ENCODE measurements at regions not wholly inside any gene's neighbourhood (a gene's known extent, or its start where the extent isn't known, plus 50 kb on each side); places are given as distances from the start of the nearest gene placed in this dataset.

DNA sequence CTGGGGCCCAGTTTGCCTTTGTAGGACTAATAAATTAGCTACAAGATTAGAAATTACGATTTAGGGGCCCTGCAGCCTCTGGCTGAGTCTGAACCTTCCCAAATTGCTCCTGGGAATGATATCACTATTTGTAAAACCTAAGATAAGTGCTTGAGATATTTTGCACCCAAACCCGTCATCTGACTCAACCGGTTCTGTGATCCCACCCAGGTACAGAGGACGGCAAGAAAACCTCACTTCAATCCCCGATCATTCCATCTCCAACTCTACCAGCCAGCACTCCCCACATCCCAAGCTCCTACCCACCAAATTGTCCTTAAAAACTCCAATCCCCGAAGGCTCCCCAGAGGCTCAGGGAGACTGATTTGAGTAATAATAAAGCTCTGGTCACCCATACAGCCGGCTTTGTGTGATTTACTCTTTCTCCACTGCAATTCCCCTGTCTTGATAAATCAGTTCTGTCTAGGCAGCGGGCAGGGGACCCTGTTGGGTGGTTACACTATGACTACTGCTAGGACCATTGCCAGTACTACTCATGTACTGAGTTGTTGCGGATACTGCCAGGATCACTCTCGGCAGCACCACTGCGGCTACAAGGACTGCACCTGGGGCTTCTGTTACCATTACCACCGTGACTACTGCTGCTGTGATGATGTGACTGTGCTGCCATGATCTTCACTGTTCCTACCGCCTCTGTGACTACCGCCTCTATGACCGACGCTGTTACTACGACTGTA, 73.1 kb downstream of the IRF8 start:
- no peak overlapping the region for H3K4me2 ChIP-seq
- no peak overlapping the region for H3K27ac Mint-ChIP-seq
- H3K36me3 ChIP-seq = no peaks in the 10 kb centered on the region
- DNase-seq (ENCODE audit: low spot score) = no peak
- TF ChIP-seq EZH2phosphoT487 (IDR thresholded peaks at IDR 0.05) = no peak
- TF ChIP-seq, protein P1, sequence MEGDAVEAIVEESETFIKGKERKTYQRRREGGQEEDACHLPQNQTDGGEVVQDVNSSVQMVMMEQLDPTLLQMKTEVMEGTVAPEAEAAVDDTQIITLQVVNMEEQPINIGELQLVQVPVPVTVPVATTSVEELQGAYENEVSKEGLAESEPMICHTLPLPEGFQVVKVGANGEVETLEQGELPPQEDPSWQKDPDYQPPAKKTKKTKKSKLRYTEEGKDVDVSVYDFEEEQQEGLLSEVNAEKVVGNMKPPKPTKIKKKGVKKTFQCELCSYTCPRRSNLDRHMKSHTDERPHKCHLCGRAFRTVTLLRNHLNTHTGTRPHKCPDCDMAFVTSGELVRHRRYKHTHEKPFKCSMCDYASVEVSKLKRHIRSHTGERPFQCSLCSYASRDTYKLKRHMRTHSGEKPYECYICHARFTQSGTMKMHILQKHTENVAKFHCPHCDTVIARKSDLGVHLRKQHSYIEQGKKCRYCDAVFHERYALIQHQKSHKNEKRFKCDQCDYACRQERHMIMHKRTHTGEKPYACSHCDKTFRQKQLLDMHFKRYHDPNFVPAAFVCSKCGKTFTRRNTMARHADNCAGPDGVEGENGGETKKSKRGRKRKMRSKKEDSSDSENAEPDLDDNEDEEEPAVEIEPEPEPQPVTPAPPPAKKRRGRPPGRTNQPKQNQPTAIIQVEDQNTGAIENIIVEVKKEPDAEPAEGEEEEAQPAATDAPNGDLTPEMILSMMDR (IDR thresholded peaks at IDR 0.05) = no peak
- no peak for TF ChIP-seq EZH2 (IDR thresholded peaks at IDR 0.05)
- H3K4me1 ChIP-seq = peaks cover 7% of the 10 kb centered on the region
- H3K36me3 Mint-ChIP-seq = no peaks in the 10 kb centered on the region
- no peaks in the 10 kb centered on the region for H3K9me3 ChIP-seq (ENCODE audit: low read depth)
- H3F3A ChIP-seq (ENCODE audit: low read depth) = peaks cover 4% of the 10 kb centered on the region
- H3K27me3 Mint-ChIP-seq (ENCODE audit: insufficient read depth, low read depth) = peaks cover 25% of the 10 kb centered on the region
- no peak overlapping the region for H3K9ac ChIP-seq
- no peak overlapping the region for H3K27ac ChIP-seq
- H4K20me1 ChIP-seq (ENCODE audit: low read depth) = no peaks in the 10 kb centered on the region
- no peak overlapping the region for H3K4me3 ChIP-seq
- no peak overlapping the region for H2AFZ ChIP-seq (replicated peaks)
- no peaks in the 10 kb centered on the region for H3K79me2 ChIP-seq (ENCODE audit: low read depth)
- no peak overlapping the region for H3K4me3 Mint-ChIP-seq
- H3K4me1 Mint-ChIP-seq = peaks cover 16% of the 10 kb centered on the region
- H3K27me3 ChIP-seq = no peaks in the 10 kb centered on the region
- peaks cover 10% of the 10 kb centered on the region for H3K9me3 Mint-ChIP-seq

DNA sequence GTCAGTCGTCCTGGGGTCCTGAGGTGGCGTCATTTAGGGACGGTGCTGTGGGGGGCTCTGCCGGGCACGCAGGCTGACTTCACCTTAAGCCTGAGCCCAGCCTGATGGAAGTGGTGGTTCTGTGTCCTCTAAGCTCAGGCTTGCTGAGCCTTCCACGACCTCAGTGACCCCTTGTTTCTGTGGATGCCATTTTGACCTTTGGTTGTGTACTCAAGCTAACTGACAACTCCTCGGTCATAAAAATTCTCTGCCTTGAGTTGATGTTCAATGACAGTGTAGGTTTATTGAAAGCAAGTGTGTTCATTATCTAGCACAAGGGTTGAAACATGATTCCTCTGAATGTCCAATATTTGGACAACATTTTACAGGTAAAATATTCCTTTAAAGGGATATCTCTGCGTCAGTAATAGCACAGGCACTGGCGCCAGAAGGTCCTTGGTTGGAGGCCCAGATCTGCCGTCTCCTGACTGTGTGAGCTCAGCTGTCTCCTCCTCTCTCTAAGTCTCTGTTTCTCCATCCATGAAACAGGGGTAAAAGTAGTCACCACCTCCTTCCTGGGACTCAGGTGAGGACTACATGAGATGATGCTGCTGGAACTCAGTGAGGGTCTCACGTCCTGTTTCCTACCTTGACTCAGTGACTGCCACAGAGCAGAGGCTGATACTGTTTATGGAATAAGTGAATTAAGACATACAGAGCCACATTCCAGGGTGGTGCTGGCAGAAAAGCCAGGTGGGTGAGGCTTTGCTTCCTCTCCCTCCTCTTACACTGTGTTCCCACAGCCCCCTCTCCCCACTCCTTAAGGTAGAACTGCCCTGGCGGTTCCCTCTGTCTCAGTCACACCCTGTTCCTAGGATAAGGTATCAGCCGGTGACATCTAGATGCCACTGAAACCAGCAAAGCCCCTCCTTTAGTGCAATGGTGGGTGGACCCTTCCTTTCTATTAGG, 75.7 kb downstream of the IRF8 start:
- no peak overlapping the region for H2AFZ ChIP-seq (replicated peaks)
- no peaks in the 10 kb centered on the region for H3K9me3 ChIP-seq (ENCODE audit: low read depth)
- peaks cover 5% of the 10 kb centered on the region for H3K4me1 ChIP-seq
- no peaks in the 10 kb centered on the region for H3K79me2 ChIP-seq (ENCODE audit: low read depth)
- no peak overlapping the region for H3K4me3 Mint-ChIP-seq
- no peak overlapping the region for H3K27ac ChIP-seq
- H3K4me1 Mint-ChIP-seq = peaks cover 24% of the 10 kb centered on the region
- H4K20me1 ChIP-seq (ENCODE audit: low read depth) = no peaks in the 10 kb centered on the region
- no peak overlapping the region for H3K27ac Mint-ChIP-seq
- no peak for TF ChIP-seq EZH2 (IDR thresholded peaks at IDR 0.05)
- TF ChIP-seq, protein P1 (IDR thresholded peaks at IDR 0.05) = no peak
- TF ChIP-seq EZH2phosphoT487 (IDR thresholded peaks at IDR 0.05) = no peak
- no peak overlapping the region for H3K9ac ChIP-seq
- no peak for DNase-seq (ENCODE audit: low spot score)
- no peak overlapping the region for H3K4me3 ChIP-seq
- H3K27me3 Mint-ChIP-seq (ENCODE audit: insufficient read depth, low read depth) = peaks cover 29% of the 10 kb centered on the region
- H3K9me3 Mint-ChIP-seq = peaks cover 10% of the 10 kb centered on the region
- no peaks in the 10 kb centered on the region for H3K36me3 ChIP-seq
- peaks cover 4% of the 10 kb centered on the region for H3F3A ChIP-seq (ENCODE audit: low read depth)
- H3K36me3 Mint-ChIP-seq = no peaks in the 10 kb centered on the region
- H3K27me3 ChIP-seq = no peaks in the 10 kb centered on the region
- no peak overlapping the region for H3K4me2 ChIP-seq

- H3K27me3 ChIP-seq = no peaks in the 10 kb centered on the region
- DNase-seq (ENCODE audit: low spot score) = no peak
- H3K9me3 ChIP-seq (ENCODE audit: low read depth) = no peaks in the 10 kb centered on the region
- Mint-ChIP-seq H3K27ac (no peak overlapping the region), H3K36me3 (no peaks in the 10 kb centered on the region), H3K9me3 (peaks cover 10% of the 10 kb centered on the region), H3K4me1 (peaks cover 20% of the 10 kb centered on the region), H3K4me3 (no peak overlapping the region), H3K27me3 (ENCODE audit: insufficient read depth, low read depth) (peaks cover 32% of the 10 kb centered on the region)
- peaks cover 4% of the 10 kb centered on the region for H3F3A ChIP-seq (ENCODE audit: low read depth)
- no peak overlapping the region for H2AFZ ChIP-seq (replicated peaks)
- H3K4me3 ChIP-seq = no peak overlapping the region
- H3K36me3 ChIP-seq = no peaks in the 10 kb centered on the region
- no peaks in the 10 kb centered on the region for H3K4me1 ChIP-seq
- H4K20me1 ChIP-seq (ENCODE audit: low read depth) = no peaks in the 10 kb centered on the region
- H3K4me2 ChIP-seq = no peak overlapping the region
- no peaks in the 10 kb centered on the region for H3K79me2 ChIP-seq (ENCODE audit: low read depth)
- H3K27ac ChIP-seq = no peak overlapping the region
- TF ChIP-seq, protein P1 (IDR thresholded peaks at IDR 0.05) = no peak
- TF ChIP-seq EZH2phosphoT487 (IDR thresholded peaks at IDR 0.05) = no peak
- TF ChIP-seq EZH2 (IDR thresholded peaks at IDR 0.05) = no peak
- H3K9ac ChIP-seq = no peak overlapping the region
Observed at GRCh38 chr16:85975451-85975981, 76.6 kb downstream of the IRF8 start.

Measured in neural progenitor cell (in vitro differentiated cells).